Small intestine (tissue), 7 donors: ENCODE measurements at regions not wholly inside any gene's neighbourhood (a gene's known extent, or its start where the extent isn't known, plus 50 kb on each side); places are given as distances from the start of the nearest gene placed in this dataset.

Source experiments
- DNase-seq, 2 donors: peaks; one replicate each; pipeline versions ENCODE4 v3.0.0 to v3.0.0-alpha.2; 2013
- FAIRE-seq: peaks from 2 replicates; lab custom pipeline; 2012; peaks lifted over from hg19 to GRCh38; lab: Jason Lieb, UNC
- H3K27ac ChIP-seq, 3 donors: one replicate each; pipeline ENCODE4 v1.5.1; 2013; ENCODE audit warnings: low read length in 2 of 3, mild to moderate bottlenecking in 2 of 3, control low read depth in 1 of 3, inconsistent platforms in 1 of 3, low read depth in 1 of 3, moderate library complexity in 1 of 3
- H3K27me3 ChIP-seq, 3 donors: one replicate each; pipeline ENCODE4 v1.6.1; 2013; ENCODE audit warnings: low read length in 3 of 3, inconsistent platforms in 1 of 3; ENCODE audit not compliant: control insufficient read depth in 3 of 3, insufficient read depth in 3 of 3
- H3K36me3 ChIP-seq, 3 donors: one replicate each; pipeline ENCODE4 v1.6.1; 2013; ENCODE audit warnings: low read length in 3 of 3, inconsistent platforms in 1 of 3, low read depth in 1 of 3, mild to moderate bottlenecking in 1 of 3, moderate library complexity in 1 of 3; ENCODE audit not compliant: control insufficient read depth in 3 of 3, insufficient read depth in 2 of 3
- H3K4me1 ChIP-seq, 3 donors: one replicate each; pipeline ENCODE4 v1.6.1; 2013; ENCODE audit warnings: low read length in 2 of 3, inconsistent platforms in 1 of 3, low read depth in 1 of 3, mild to moderate bottlenecking in 1 of 3, moderate library complexity in 1 of 3; ENCODE audit not compliant: control insufficient read depth in 3 of 3, insufficient read depth in 2 of 3
- H3K4me3 ChIP-seq, 3 donors: one replicate each; pipeline ENCODE4 v1.5.1; 2013; ENCODE audit warnings: low read length in 3 of 3, control low read depth in 1 of 3, inconsistent platforms in 1 of 3, low read depth in 1 of 3, mild to moderate bottlenecking in 1 of 3, moderate library complexity in 1 of 3
- H3K9me3 ChIP-seq, 2 donors: one replicate each; pipeline ENCODE4 v1.6.1; 2013; ENCODE audit warnings: low read depth in 1 of 2, low read length in 1 of 2; ENCODE audit not compliant: control insufficient read depth in 2 of 2, insufficient read depth in 1 of 2
- WGBS, 3 donors: extraction: QIAGEN DNeasy Blood & Tissue Kit; methylation state at CpG; one replicate each; pipeline ENCODE4 v1.1.7; 2013; 5-methylcytosine and 5-hydroxymethylcytosine counted together
- donor health status: healthy with polysubstance abuse.
- donor health status: control.
- donor health status: control.
- donor health status: Bipolar disorder and iron deficiency.
- donor health status: healthy.

DNA sequence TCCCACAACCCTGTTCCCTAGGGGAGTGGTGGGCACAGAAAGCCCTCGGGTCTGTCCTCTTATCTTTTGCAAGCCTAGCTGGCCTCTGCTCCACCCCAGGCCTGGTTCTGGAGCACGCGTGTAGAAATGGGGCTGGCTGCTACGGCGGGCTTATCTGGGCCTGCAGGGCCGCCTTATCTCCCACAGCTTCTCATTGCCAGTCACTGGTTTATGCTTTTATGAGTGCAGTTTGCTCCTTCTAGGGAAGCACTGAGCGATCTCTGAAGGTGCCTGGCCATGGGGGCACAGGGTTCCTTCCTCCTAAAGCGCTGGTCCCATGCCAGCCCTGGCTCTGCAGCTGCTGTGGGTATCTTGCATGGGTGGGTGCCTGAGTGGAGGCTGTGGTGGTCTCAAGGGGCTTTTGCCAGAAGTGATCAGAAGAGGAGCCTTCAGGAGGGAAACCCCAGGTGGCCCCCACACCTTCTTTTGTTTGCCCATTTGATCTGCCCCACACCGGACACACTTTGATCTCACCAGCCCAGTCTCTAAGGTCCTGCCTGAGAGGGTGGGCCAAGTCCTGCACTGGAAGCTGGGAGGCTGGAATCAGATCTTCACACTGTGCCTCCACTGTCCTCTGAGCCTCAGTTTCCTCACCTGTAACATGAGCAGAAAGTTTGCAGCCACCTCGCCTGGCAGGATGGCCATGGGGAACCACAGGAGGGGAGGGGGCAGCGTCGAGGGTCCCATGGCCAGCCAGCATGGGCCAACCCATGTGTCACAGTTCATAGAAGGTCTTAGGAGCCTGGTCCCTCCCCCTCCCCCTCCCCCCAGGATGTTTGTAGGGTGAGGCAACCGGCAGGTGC is 86.6 kb upstream of the FGF3 start:
- H3K27me3 ChIP-seq = peaks cover 0 to 4% (median 0%) of the 10 kb centered on the region in 3 donors
- peak overlapping the region in 2 of 3 donors; percentile 57 to 70 for H3K27ac ChIP-seq
- H3K4me3 ChIP-seq = no peak overlapping the region
- FAIRE-seq (no peak), DNase-seq (peak; percentile 87 to 88)
- WGBS, 3 donors = 21 to 53% (median 29%) methylated on average over 13 of the region's 13 CpGs
- H3K4me1 ChIP-seq = peaks cover 0 to 31% (median 2%) of the 10 kb centered on the region in 3 donors
- no peaks in the 10 kb centered on the region for H3K9me3 ChIP-seq
- H3K36me3 ChIP-seq = no peaks in the 10 kb centered on the region

- DNase-seq = no peak
- Histone ChIP-seq H3K4me3 (no peak overlapping the region), H3K4me1 (peaks cover 0 to 29% (median 2%) of the 10 kb centered on the region in 3 donors), H3K27ac (peak overlapping the region in 1 of 3 donors; percentile 70), H3K9me3 (no peaks in the 10 kb centered on the region), H3K27me3 (peaks cover 0 to 4% (median 0%) of the 10 kb centered on the region in 3 donors), H3K36me3 (no peaks in the 10 kb centered on the region)
- WGBS, 3 donors = 36 to 57% (median 41%) methylated on average over 3 of the region's 3 CpGs
- FAIRE-seq = no peak
These were observed 87.3 kb upstream of the FGF3 start for GRCh38 chr11:69906453-69906907.

DNA sequence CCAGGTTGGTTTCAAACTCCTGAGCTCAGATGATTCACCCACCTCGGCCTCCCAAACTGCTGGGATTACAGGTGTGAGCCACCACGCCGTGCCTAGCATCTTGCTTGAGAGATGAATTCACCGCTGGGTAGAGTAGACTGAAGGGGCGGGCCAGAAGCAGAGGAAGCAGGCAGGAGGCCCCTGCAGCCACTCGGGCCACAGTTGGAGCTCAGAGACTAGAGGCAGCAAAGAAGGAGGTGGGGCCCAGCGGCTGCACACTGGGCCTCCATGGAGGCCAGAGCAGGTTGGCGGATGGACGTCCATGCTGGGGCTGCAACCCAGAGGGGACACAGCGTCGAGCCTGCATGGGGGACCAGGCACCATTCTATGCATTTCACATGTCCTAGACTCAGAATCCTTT is 88.4 kb upstream of the FGF3 start:
- WGBS, 3 donors = 88 to 92% (median 91%) methylated on average over 11 of the region's 11 CpGs
- Histone ChIP-seq H3K27ac (no peak overlapping the region), H3K36me3 (no peaks in the 10 kb centered on the region), H3K27me3 (peaks cover 0 to 4% (median 0%) of the 10 kb centered on the region in 3 donors), H3K4me3 (no peak overlapping the region), H3K4me1 (peaks cover 0 to 30% (median 2%) of the 10 kb centered on the region in 3 donors), H3K9me3 (no peaks in the 10 kb centered on the region)
- DNase-seq = no peak
- no peak for FAIRE-seq

GRCh38 chr11:69908511-69909220 is 89.5 kb upstream of the FGF3 start:
- Histone ChIP-seq H3K27ac (no peak overlapping the region), H3K4me1 (peaks cover 0 to 32% (median 2%) of the 10 kb centered on the region in 3 donors), H3K9me3 (no peaks in the 10 kb centered on the region), H3K36me3 (no peaks in the 10 kb centered on the region), H3K27me3 (peaks cover 0 to 4% (median 0%) of the 10 kb centered on the region in 3 donors), H3K4me3 (no peak overlapping the region)
- no peak for FAIRE-seq
- WGBS, 3 donors = 64 to 79% (median 71%) methylated on average over 19 of the region's 19 CpGs
- DNase-seq = no peak

DNA sequence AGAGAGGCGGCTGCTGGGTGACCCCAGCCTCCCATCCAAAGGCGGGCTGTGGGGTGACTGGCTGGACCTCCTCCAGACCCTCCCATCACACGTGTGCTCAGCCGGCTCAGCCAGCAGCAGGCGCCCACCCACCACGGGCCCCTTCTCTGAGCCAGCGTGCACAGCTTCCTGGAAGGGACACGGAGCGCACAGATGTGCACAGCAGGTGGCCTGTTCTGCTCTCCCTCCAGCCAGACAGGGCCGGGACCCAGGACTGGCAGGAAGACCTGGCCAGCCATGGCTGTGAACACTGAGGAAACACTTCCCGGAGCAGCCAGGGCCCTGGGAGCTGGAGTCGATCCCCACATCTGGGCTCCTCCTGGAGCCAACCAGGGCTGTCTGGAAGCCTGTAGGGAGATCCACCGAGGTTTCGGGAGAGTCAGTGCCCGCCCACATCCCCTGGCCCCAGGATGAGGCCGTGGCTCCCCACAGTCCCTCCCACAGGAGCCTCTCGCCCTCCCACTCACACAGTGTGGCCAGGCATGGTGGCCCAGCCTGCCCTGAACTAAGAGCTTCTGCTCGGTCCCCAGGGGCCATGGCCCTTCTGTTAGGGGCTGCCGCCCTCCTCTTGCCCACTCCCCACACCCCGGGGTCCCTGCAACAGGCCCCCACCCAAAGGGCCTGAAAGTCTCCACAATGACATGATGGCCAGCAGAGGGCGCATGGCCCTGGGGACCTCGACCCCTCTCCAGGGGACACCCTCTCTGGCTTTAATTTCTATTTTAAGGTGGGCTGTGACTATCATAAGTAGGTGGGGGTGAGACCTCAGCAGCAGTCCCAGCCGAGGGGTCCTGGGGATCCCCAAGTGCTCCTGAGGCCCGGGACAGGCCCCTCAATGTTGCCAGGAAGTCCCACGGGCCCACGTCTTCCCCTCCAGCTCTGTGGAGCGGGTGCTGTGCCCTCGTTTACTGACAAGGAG is 90.6 kb upstream of the FGF3 start:
- H3K27me3 ChIP-seq = peaks cover 0 to 2% (median 0%) of the 10 kb centered on the region in 3 donors
- no peak overlapping the region for H3K4me3 ChIP-seq
- WGBS, 3 donors = 44 to 60% (median 48%) methylated on average over 26 to 28 of the region's 28 CpGs
- no peak for FAIRE-seq
- H3K9me3 ChIP-seq = no peaks in the 10 kb centered on the region
- H3K27ac ChIP-seq = no peak overlapping the region
- H3K4me1 ChIP-seq = peaks cover 0 to 25% (median 2%) of the 10 kb centered on the region in 3 donors
- DNase-seq = no peak
- H3K36me3 ChIP-seq = no peaks in the 10 kb centered on the region

GRCh38 chr11:69910519-69911309 is 91.5 kb upstream of the FGF3 start:
- 68 to 83% (median 80%) methylated on average over 17 of the region's 17 CpGs for WGBS, 3 donors
- Histone ChIP-seq H3K27me3 (peaks cover 0 to 2% (median 0%) of the 10 kb centered on the region in 3 donors), H3K36me3 (no peaks in the 10 kb centered on the region), H3K4me1 (peaks cover 0 to 21% (median 2%) of the 10 kb centered on the region in 3 donors), H3K27ac (no peak overlapping the region), H3K4me3 (no peak overlapping the region), H3K9me3 (no peaks in the 10 kb centered on the region)
- no peak for DNase-seq
- no peak for FAIRE-seq

- no peaks in the 10 kb centered on the region for H3K36me3 ChIP-seq
- H3K4me1 ChIP-seq = peaks cover 0 to 17% (median 0%) of the 10 kb centered on the region in 3 donors
- H3K9me3 ChIP-seq = no peaks in the 10 kb centered on the region
- DNase-seq = no peak
- no peak overlapping the region for H3K27ac ChIP-seq
- WGBS, 3 donors = 38 to 72% (median 51%) methylated on average over 24 to 28 of the region's 28 CpGs
- no peak for FAIRE-seq
- H3K27me3 ChIP-seq = peaks cover 0 to 2% (median under 1%) of the 10 kb centered on the region in 3 donors
- no peak overlapping the region for H3K4me3 ChIP-seq
These were observed 92.3 kb upstream of the FGF3 start for GRCh38 chr11:69911310-69912160.
